A549 (cell line): ENCODE measurements at regions not wholly inside any gene's neighbourhood (a gene's known extent, or its start where the extent isn't known, plus 50 kb on each side); places are given as distances from the start of the nearest gene placed in this dataset.

Experiments used
- ATAC-seq, 2 experiments: fragments of 200-7000 bp in 1 of 2; fragments of >200 bp in 1 of 2; cut with Nextera tagmentation in 1 of 2; cut with Tn5 transposase in 1 of 2; 3 replicates each; pipeline versions ENCODE4 v1.8.0 to v1.9.1; 2018 to 2020; ENCODE audit warnings: mild to moderate bottlenecking in 1 of 2, moderate library complexity in 1 of 2
- CTCF ChIA-PET: fragments of 300-600 bp; sonication (Branson Sonifier 250); formaldehyde crosslinking; extraction: SDS; loops from one replicate; lab custom pipeline; 2021; ENCODE audit warnings: antibody characterized with exemption, inconsistent platforms; lab: Yijun Ruan, JAX
- POLR2A ChIA-PET: fragments of 350-600 bp; formaldehyde crosslinking; extraction: SDS; loops from one replicate; lab custom pipeline; 2021; ENCODE audit warnings: antibody characterized with exemption, inconsistent platforms; lab: Yijun Ruan, JAX
- DNase-seq, 2 experiments: peaks; one replicate each; pipeline versions ENCODE4 v3.0.0 to v3.0.0-alpha.2; 2011 to 2016; ENCODE audit warnings: low read depth in 1 of 2, low spot score in 1 of 2
- FAIRE-seq: peaks from 2 replicates; lab custom pipeline; 2011; peaks lifted over from hg19 to GRCh38; lab: Jason Lieb, UNC
- H3K27ac ChIP-seq, 2 experiments: fragments of >200 bp; sonication (Bioruptor Twin); formaldehyde crosslinking; 3 replicates each; pipeline ENCODE4 v1.5.1; 2016 to 2017
- H3K4me1 ChIP-seq: fragments of >200 bp; sonication (Bioruptor Twin); formaldehyde crosslinking; 3 replicates; pipeline ENCODE4 v1.6.1; 2016
- H3K4me2 ChIP-seq: fragments of >200 bp; sonication (Bioruptor Twin); formaldehyde crosslinking; 3 replicates; pipeline ENCODE4 v1.6.1; 2016
- H3K4me3 ChIP-seq: fragments of >200 bp; sonication (Bioruptor Twin); formaldehyde crosslinking; 3 replicates; pipeline ENCODE4 v1.5.1; 2016
- H3K9me3 ChIP-seq: fragments of >200 bp; sonication (Bioruptor Twin); formaldehyde crosslinking; 3 replicates; pipeline ENCODE4 v1.6.1; 2016
- ATOH8 ChIP-seq: fragments of 250-450 bp; sonication (Bioruptor Pico); IDR thresholded peaks from 2 replicates; pipeline ENCODE4 v1.5.0; 2020; ENCODE audit warnings: low read depth, mild to moderate bottlenecking, moderate library complexity
- CEBPB ChIP-seq, 2 experiments: fragments of >200 bp in 1 of 2; sonication (Bioruptor Twin) in 1 of 2; formaldehyde crosslinking in 1 of 2; IDR thresholded peaks; 2 replicates each; pipeline ENCODE4 v1.6.1; 2012 to 2016
- EP300 ChIP-seq, 2 experiments: fragments of >200 bp; sonication (Bioruptor Twin); formaldehyde crosslinking; IDR thresholded peaks; 2 replicates in 1 of 2; 3 replicates in 1 of 2; pipeline ENCODE4 v1.6.1; 2016 to 2017
- ESRRA ChIP-seq: fragments of 150-350 bp; IDR thresholded peaks from 2 replicates; pipeline ENCODE4 v1.6.1; 2014; ENCODE audit warnings: mild to moderate bottlenecking, low read length, borderline replicate concordance
- FOSB ChIP-seq: fragments of 250-450 bp; sonication (Bioruptor Pico); IDR thresholded peaks from 2 replicates; pipeline ENCODE4 v1.5.0; 2020; ENCODE audit warnings: mild to moderate bottlenecking, moderate library complexity
- FOSL2 ChIP-seq, 2 experiments: fragments of 450-650 bp in 1 of 2; fragments of >200 bp in 1 of 2; sonication (Bioruptor Twin) in 1 of 2; formaldehyde crosslinking; IDR thresholded peaks; 2 replicates each; pipeline versions ENCODE4 v1.5.0 to v1.6.1; 2016 to 2020; ENCODE audit warnings: mild to moderate bottlenecking in 1 of 2, moderate library complexity in 1 of 2
- GATA3 ChIP-seq: IDR thresholded peaks from 2 replicates; pipeline ENCODE4 v1.6.1; 2012; ENCODE audit warnings: borderline replicate concordance
- HDAC2 ChIP-seq: fragments of 200-600 bp; sonication (generic); IDR thresholded peaks from 2 replicates; pipeline ENCODE4 v1.6.1; 2016
- HMGXB4 ChIP-seq: fragments of 250-450 bp; sonication (Bioruptor Pico); IDR thresholded peaks from 2 replicates; pipeline ENCODE4 v1.5.0; 2021; ENCODE audit warnings: mild to moderate bottlenecking, moderate library complexity, borderline replicate concordance
- HOXB13 ChIP-seq: fragments of 250-450 bp; sonication (Bioruptor Pico); IDR thresholded peaks from 2 replicates; pipeline ENCODE4 v1.5.0; 2020; ENCODE audit warnings: low read depth, mild to moderate bottlenecking, moderate library complexity
- JUN ChIP-seq, 2 experiments: fragments of >200 bp; sonication (Bioruptor Twin); formaldehyde crosslinking; IDR thresholded peaks; 2 replicates in 1 of 2; 3 replicates in 1 of 2; pipeline ENCODE4 v1.6.1; 2016 to 2017
- KDM5A ChIP-seq: fragments of 200-600 bp; sonication (generic); IDR thresholded peaks from 2 replicates; pipeline ENCODE4 v1.6.1; 2016; ENCODE audit warnings: antibody characterized with exemption, mild to moderate bottlenecking
- MAFK ChIP-seq: fragments of 450-650 bp; IDR thresholded peaks from 2 replicates; pipeline ENCODE4 v1.6.1; 2014; ENCODE audit not compliant: partially characterized antibody
- NFE2L2 ChIP-seq: fragments of 150-350 bp; conservative IDR thresholded peaks from 2 replicates; pipeline ENCODE4 v1.6.1; 2014; ENCODE audit warnings: low read length
- NR3C1 ChIP-seq: fragments of >200 bp; sonication (Bioruptor Twin); formaldehyde crosslinking; IDR thresholded peaks from 3 replicates; pipeline ENCODE4 v1.6.1; 2017
- PBX3 ChIP-seq: IDR thresholded peaks from 2 replicates; pipeline ENCODE4 v1.6.1; 2012
- POLR2AphosphoS2 ChIP-seq: conservative IDR thresholded peaks from 2 replicates; pipeline ENCODE4 v1.6.1; 2012; ENCODE audit warnings: low read length, improper control_type of control experiment, inconsistent platforms
- RAD21 ChIP-seq, 2 experiments: fragments of >200 bp in 1 of 2; sonication (Bioruptor Twin) in 1 of 2; formaldehyde crosslinking in 1 of 2; IDR thresholded peaks in 1 of 2; conservative IDR thresholded peaks in 1 of 2; 2 replicates in 1 of 2; 3 replicates in 1 of 2; pipeline ENCODE4 v1.6.1; 2012 to 2018; ENCODE audit warnings: inconsistent platforms in 1 of 2
- RARB ChIP-seq: fragments of 250-450 bp; sonication (Bioruptor Pico); IDR thresholded peaks from 2 replicates; pipeline ENCODE4 v1.8.0; 2021; ENCODE audit warnings: mild to moderate bottlenecking, moderate library complexity
- REST ChIP-seq: fragments of 200-600 bp; sonication (generic); IDR thresholded peaks from 2 replicates; pipeline ENCODE4 v1.6.1; 2016; ENCODE audit warnings: antibody characterized with exemption, mild to moderate bottlenecking, moderate library complexity
- RFX5 ChIP-seq: fragments of 450-650 bp; IDR thresholded peaks from 2 replicates; pipeline ENCODE4 v1.7.1; 2014; ENCODE audit warnings: antibody characterized with exemption, mild to moderate bottlenecking, moderate library complexity
- RNF2 ChIP-seq: fragments of 200-600 bp; sonication (generic); IDR thresholded peaks from 2 replicates; pipeline ENCODE4 v1.6.1; 2016; ENCODE audit warnings: low read depth, mild to moderate bottlenecking, antibody characterized with exemption, moderate library complexity, borderline replicate concordance
- SMC3 ChIP-seq: fragments of >200 bp; sonication (Bioruptor Twin); formaldehyde crosslinking; IDR thresholded peaks from 3 replicates; pipeline ENCODE4 v1.6.1; 2018; ENCODE audit warnings: inconsistent platforms
- SREBF2 ChIP-seq: fragments of 450-650 bp; IDR thresholded peaks from 2 replicates; pipeline ENCODE4 v1.6.1; 2014; ENCODE audit warnings: mild to moderate bottlenecking, moderate library complexity
- USF2 ChIP-seq: fragments of 450-650 bp; IDR thresholded peaks from 2 replicates; pipeline ENCODE4 v1.6.1; 2014; ENCODE audit warnings: antibody characterized with exemption
- WGBS: methylation state at CpG from one replicate; pipeline ENCODE4 v1.1.6; 2017; ENCODE audit errors: missing lambda C conversion rate; 5-methylcytosine and 5-hydroxymethylcytosine counted together

GRCh38 chr21:38888991-38889561 lies 83.3 kb downstream of the ETS2 start:
- DNase-seq (no peak), ATAC-seq (no peak), FAIRE-seq (no peak)
- Histone ChIP-seq H3K27ac (no peak overlapping the region), H3K4me3 (no peak overlapping the region), H3K9me3 (no peaks in the 10 kb centered on the region), H3K4me2 (no peak overlapping the region), H3K4me1 (no peaks in the 10 kb centered on the region)
- TF ChIP-seq EP300 (IDR thresholded peaks at IDR 0.05) (no peak), JUN (IDR thresholded peaks at IDR 0.05) (no peak), HDAC2 (no peak), POLR2AphosphoS2 (no peak), CEBPB (IDR thresholded peaks at IDR 0.05) (no peak), ESRRA (no peak), FOSL2 (IDR thresholded peaks at IDR 0.05) (no peak), FOSL2 (CRISPR knock-in tag; IDR thresholded peaks at IDR 0.05) (no peak), HMGXB4 (CRISPR knock-in tag) (no peak), RNF2 (no peak), GATA3 (no peak), ATOH8 (CRISPR knock-in tag) (no peak), HOXB13 (CRISPR knock-in tag) (no peak), RARB (no peak), FOSB (CRISPR knock-in tag) (no peak), SREBF2 (no peak), PBX3 (no peak)
- ChIA-PET POLR2A (interaction anchor here (1.1 kb wide), 1 partner anchor 237 kb away, joined by 3 read pairs; no protein-coding TSS in a partner anchor), CTCF (interaction anchor here (0.5 to 1.1 kb wide), 3 partner anchors 9 to 1096 kb away, joined by 3 to 4 read pairs (median 3); no protein-coding TSS in a partner anchor)
- 40% methylated on average over 2 of the region's 2 CpGs for WGBS

GRCh38 chr21:38887749-38888148 lies 82.0 kb downstream of the ETS2 start:
- Histone ChIP-seq H3K4me1 (no peaks in the 10 kb centered on the region), H3K4me3 (no peak overlapping the region), H3K9me3 (peaks cover 5% of the 10 kb centered on the region; the same call in 1 of the 3 replicates)
- no peak for FAIRE-seq
- no peak for ATAC-seq
- WGBS = 40% methylated on average over 2 of the region's 2 CpGs
- POLR2A ChIA-PET = no interaction called here
- TF ChIP-seq MAFK = peak; percentile 64
- no peak for TF ChIP-seq RAD21 (conservative IDR thresholded peaks at IDR 0.05 in 1 of 2, IDR thresholded peaks at IDR 0.05 in 1 of 2)
- TF ChIP-seq, all 56 proteins: peak for 1
- no peak overlapping the region for H3K4me2 ChIP-seq
- CTCF ChIA-PET = no interaction called here
- DNase-seq = no peak
- H3K27ac ChIP-seq = no peak overlapping the region

DNA sequence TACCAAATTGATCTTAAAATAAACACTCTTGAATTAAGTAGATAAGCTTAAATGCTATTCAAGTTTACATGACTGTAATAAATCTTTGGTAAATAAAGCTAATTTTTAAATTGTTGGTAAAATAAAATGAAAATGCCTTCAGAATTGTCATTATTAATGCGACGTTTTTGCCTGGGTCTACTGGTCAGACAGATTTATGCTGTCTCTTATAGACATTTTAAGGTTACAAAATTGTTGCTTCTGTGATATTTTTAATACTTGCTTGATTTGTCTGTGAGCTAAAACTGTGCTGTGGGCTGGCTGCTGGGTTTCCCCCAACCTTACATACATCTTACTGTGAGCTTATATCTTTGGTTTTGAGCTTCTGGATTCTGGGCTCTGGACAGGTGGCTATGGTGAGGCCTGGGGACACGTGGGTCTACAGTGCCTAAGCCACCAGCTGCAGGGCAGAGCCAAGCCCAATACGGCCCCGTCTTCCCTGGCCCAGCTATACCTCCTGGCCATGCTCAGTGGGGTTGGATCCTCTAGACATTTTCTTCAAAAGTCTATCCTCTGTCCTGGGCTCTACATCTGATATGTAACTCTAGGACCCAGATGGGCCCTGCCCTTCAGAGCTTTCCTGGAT lies 81.4 kb downstream of the ETS2 start:
- no peak for FAIRE-seq
- ChIA-PET CTCF (no interaction called here), POLR2A (no interaction called here)
- Histone ChIP-seq H3K4me1 (no peaks in the 10 kb centered on the region), H3K4me3 (no peak overlapping the region), H3K27ac (no peak overlapping the region), H3K4me2 (no peak overlapping the region), H3K9me3 (peaks cover 5% of the 10 kb centered on the region; the same call in 1 of the 3 replicates)
- ATAC-seq = no peak
- DNase-seq = no peak
- 76% methylated on average over 5 of the region's 5 CpGs for WGBS
- no peak for TF ChIP-seq REST
- TF ChIP-seq ESRRA = no peak
- TF ChIP-seq KDM5A = no peak
- TF ChIP-seq USF2 = no peak
- TF ChIP-seq SMC3 = no peak
- TF ChIP-seq FOSL2 (IDR thresholded peaks at IDR 0.05) = no peak
- no peak for TF ChIP-seq FOSL2 (CRISPR knock-in tag; IDR thresholded peaks at IDR 0.05)
- TF ChIP-seq NFE2L2 = no peak
- no peak for TF ChIP-seq HDAC2
- TF ChIP-seq RFX5 = no peak
- no peak for TF ChIP-seq NR3C1
